GM10266 (cell line): ENCODE measurements at regions not wholly inside any gene's neighbourhood (a gene's known extent, or its start where the extent isn't known, plus 50 kb on each side); places are given as distances from the start of the nearest gene placed in this dataset.
"Not testable (repeated sequence)": the region's sequence is repeated elsewhere in the genome, so short reads cannot be mapped to it uniquely, and the experiment has no call there.

ENCODE experiments used
- DNase-seq: peaks from one replicate; pipeline ENCODE4 v3.0.0; 2012; ENCODE audit errors: extremely low spot score
- TF ChIP-seq, protein P1 (sequence below): IDR thresholded peaks from 2 replicates; pipeline ENCODE4 v1.5.1; 2012; ENCODE audit warnings: mild to moderate bottlenecking, low read depth; ENCODE audit not compliant: control insufficient read depth, insufficient read depth; ENCODE audit errors: missing control alignments

DNA sequence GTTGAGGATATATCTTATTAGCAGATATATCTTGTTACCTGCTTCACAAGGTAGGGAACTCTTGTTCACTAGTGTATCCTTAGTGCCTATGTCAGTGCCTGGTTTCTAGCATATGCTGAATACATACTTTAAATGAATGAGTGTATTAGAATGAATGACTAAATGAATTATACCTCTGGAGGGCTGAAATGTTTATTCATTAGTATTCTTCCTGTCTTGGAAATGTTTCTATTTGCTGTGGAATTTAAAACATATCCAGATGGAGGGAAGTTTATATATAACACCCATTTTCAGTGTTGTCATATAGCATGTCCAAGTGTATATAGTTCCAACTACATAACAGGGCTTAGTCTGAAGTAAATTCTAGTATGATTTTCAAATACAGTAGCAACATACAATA lies 581.5 kb downstream of the TBL1XR1 start:
- DNase-seq, result no peak
- TF ChIP-seq, protein P1, sequence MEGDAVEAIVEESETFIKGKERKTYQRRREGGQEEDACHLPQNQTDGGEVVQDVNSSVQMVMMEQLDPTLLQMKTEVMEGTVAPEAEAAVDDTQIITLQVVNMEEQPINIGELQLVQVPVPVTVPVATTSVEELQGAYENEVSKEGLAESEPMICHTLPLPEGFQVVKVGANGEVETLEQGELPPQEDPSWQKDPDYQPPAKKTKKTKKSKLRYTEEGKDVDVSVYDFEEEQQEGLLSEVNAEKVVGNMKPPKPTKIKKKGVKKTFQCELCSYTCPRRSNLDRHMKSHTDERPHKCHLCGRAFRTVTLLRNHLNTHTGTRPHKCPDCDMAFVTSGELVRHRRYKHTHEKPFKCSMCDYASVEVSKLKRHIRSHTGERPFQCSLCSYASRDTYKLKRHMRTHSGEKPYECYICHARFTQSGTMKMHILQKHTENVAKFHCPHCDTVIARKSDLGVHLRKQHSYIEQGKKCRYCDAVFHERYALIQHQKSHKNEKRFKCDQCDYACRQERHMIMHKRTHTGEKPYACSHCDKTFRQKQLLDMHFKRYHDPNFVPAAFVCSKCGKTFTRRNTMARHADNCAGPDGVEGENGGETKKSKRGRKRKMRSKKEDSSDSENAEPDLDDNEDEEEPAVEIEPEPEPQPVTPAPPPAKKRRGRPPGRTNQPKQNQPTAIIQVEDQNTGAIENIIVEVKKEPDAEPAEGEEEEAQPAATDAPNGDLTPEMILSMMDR, result no peak

DNA sequence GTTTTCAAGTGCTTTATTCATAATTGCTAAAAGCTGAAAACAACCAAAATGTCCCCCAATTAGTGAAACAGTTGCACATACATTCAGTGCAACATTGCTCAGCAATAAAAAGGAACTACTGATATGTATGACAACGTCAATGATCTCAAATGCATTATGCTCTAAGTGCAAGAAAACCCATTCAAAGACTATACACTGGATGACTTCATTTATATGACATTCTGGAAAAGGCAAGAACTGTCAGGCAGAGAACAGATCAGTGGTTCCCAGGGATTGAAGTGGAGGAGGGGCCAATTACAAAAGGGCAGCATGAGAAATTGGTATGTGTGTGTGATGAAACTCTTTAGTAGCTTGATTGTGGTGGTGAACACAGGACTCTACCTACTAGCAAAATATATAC lies 585.6 kb downstream of the TBL1XR1 start:
- TF ChIP-seq, protein P1, result no peak
- no peak for DNase-seq

DNA sequence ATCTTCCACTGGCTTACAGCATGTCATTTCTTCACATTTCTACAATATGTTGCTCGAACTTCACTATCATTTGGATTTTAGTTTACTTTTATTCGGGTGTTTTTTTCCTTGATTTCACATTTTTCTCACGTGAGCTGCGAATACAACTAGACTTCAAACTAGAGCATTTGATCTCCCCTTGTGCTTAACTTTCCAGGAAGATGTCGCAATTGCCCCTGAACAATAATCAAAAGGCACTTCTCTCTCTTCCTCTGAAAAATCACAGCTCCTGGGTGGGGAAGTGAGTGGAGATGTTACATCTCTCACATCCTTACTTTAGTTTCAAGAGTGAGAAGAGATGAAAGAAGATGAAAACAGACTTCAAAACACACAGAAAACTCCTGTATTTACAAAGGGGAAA lies 587.9 kb downstream of the TBL1XR1 start:
- no peak for DNase-seq
- TF ChIP-seq, protein P1, result no peak

DNA sequence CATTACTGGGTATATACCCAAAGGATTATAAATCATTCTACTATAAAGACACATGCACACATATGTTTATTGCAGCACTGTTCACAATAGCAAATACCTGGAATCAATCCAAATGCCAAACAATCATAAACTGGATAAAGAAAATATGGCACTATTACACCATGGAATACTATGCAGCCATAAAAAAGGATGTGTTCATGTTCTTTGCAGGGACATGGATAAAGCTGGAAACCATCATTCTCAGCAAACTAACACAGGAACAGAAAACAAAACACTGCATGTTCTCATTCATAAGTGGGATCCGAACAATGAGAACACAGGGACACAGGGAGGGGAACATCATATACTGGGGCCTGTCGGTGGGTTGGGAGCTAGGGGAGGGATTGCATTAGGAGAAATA lies 591.7 kb downstream of the TBL1XR1 start:
- DNase-seq, result not testable (repeated sequence)

DNA sequence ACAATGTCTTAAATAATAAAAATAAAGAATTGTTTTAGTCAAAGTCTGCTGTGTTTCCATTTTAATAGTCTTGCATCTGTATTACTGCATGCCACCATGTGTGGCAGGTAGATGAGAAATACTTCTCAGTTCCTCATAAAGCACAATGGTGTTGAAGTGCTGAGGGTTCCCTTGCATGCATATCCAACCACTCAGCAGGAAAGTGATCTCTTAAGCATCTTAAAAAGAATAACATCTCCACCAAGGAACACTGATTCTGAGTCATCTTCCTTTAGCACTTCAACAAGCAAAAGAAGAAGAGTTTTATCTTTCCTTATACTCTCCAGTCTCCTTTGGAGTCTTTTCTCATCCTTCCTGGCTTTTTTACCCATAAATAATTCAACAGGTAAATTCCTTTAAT lies 602.0 kb downstream of the TBL1XR1 start:
- DNase-seq, result no peak
- TF ChIP-seq, protein P1, result no peak

DNA sequence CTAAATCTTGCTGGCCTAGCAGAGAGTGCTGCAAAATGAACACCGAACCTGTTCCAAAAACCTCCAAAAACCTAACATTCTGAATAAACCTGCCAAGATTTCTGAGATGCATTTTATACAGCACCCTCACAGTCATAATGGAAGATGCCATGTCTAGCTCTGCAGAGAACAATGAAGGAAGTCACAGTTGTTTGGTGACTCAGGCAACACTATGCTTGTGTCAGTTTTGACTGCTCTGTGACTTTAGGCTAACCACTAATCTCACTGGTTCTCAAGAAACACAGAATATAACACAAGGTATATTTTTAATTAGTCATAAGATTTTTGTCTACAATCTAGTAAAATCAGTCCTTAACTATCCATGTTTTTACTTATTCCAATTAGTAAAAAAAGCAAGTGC lies 606.6 kb downstream of the TBL1XR1 start:
- DNase-seq, result no peak
- TF ChIP-seq, protein P1, result no peak

DNA sequence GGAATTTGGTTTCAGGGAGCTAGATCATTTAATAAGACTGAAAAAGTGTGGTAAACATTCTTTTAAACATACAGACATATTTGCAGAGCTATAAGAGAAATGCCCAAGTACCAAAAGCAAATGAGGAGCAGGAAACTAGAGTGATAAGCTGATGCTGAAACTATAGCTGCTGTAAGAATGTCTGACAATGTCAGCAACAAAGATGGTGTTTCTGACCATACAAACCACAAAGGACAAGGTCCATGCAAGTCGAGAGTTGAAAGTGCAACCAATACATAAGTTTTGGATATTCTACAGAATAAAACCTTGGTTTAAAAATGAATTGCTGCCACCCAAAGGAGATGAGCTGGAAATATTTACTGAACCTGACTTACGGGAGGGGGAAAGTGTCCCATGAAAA lies 610.2 kb downstream of the TBL1XR1 start:
- TF ChIP-seq, protein P1, result no peak
- no peak for DNase-seq

DNA sequence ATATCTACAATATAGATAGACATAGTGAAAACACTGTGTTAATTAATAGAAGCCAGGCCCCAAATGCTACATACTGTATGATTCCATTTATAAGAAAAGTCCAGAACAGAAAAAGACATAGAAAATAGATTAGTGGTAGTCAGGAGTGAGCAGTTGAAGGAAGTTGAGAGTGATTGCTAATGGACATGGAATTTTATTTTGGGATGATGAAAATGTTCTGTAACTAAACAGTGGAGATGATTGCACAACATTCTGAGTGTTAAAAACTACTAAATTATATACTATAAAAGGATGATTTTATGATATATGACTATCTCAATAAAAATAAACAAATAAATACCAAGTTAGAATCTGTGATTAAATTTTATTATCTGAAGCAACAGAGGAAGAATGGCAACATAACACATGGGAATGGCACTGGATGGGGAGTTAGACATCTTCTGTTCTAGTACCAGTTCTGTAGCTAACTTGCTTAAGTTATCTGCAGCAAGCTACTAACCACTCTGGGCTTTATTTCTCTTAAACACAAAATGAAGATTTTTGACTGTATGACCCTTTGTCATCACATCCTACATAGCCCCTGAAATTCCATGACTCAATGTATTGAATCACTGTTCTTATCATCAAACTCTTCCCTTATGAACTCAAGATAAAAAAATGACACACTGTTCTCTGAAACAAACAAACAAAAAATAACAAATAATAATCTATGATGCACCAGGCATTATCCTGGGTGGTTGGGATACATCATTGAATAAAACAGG lies 612.7 kb downstream of the TBL1XR1 start:
- no peak for DNase-seq
- TF ChIP-seq, protein P1, result no peak
